ENCODE measurements at regions not wholly inside any gene's neighbourhood (a gene's known extent, or its start where the extent isn't known, plus 50 kb on each side); places are given as distances from the start of the nearest gene placed in this dataset.

GRCh38 chr3:68467465-68467864 is 464.9 kb downstream of the TAFA4 start:
- DNase-seq (ENCODE audit: low read depth in 1 of 2, low spot score in 1 of 2), result no peak

GRCh38 chr3:68458581-68458980 is 473.8 kb downstream of the TAFA4 start:
- DNase-seq (ENCODE audit: low read depth in 1 of 2, low spot score in 1 of 2), result no peak

GRCh38 chr3:68448510-68449383 is 483.6 kb downstream of the TAFA4 start:
- DNase-seq (ENCODE audit: low read depth in 1 of 2, low spot score in 1 of 2), result no peak

- DNase-seq (ENCODE audit: low read depth in 1 of 2, low spot score in 1 of 2), result no peak
Measured at GRCh38 chr3:68447885-68448284, 484.5 kb downstream of the TAFA4 start.

- no peak for DNase-seq (ENCODE audit: low read depth in 1 of 2, low spot score in 1 of 2)
Measured at GRCh38 chr3:68441054-68441453, 491.3 kb downstream of the TAFA4 start.

- DNase-seq (ENCODE audit: low read depth in 1 of 2, low spot score in 1 of 2), result no peak
Measured at GRCh38 chr3:68436619-68437401, 495.5 kb downstream of the TAFA4 start.

- no peak for DNase-seq (ENCODE audit: low read depth in 1 of 2, low spot score in 1 of 2)
Measured at GRCh38 chr3:68428495-68428894, 503.9 kb downstream of the TAFA4 start.

GRCh38 chr3:68424796-68425460 is 507.4 kb downstream of the TAFA4 start:
- DNase-seq (ENCODE audit: low read depth in 1 of 2, low spot score in 1 of 2), result no peak

- no peak for DNase-seq (ENCODE audit: low read depth in 1 of 2, low spot score in 1 of 2)
Measured at GRCh38 chr3:68408626-68409025, 523.7 kb downstream of the TAFA4 start.

GRCh38 chr3:68403741-68404140 is 528.6 kb downstream of the TAFA4 start:
- no peak for DNase-seq (ENCODE audit: low read depth in 1 of 2, low spot score in 1 of 2)

- DNase-seq (ENCODE audit: low read depth in 1 of 2, low spot score in 1 of 2), result no peak
Measured at GRCh38 chr3:68402235-68402918, 530.0 kb downstream of the TAFA4 start.

- no peak for DNase-seq (ENCODE audit: low read depth in 1 of 2, low spot score in 1 of 2)
Measured at GRCh38 chr3:68378631-68379030, 553.7 kb downstream of the TAFA4 start.

- no peak for DNase-seq (ENCODE audit: low read depth in 1 of 2, low spot score in 1 of 2)
Measured at GRCh38 chr3:68373727-68374126, 558.6 kb downstream of the TAFA4 start.

- DNase-seq (ENCODE audit: low read depth in 1 of 2, low spot score in 1 of 2), result no peak
Measured at GRCh38 chr3:68363796-68364195, 568.6 kb downstream of the TAFA4 start.

- no peak for DNase-seq (ENCODE audit: low read depth in 1 of 2, low spot score in 1 of 2)
Measured at GRCh38 chr3:68360492-68360891, 571.9 kb downstream of the TAFA4 start.

GRCh38 chr3:68345781-68346180 is 586.6 kb downstream of the TAFA4 start:
- DNase-seq (ENCODE audit: low read depth in 1 of 2, low spot score in 1 of 2), result no peak

- DNase-seq (ENCODE audit: low read depth in 1 of 2, low spot score in 1 of 2), result no peak
Measured at GRCh38 chr3:68342426-68342825, 589.9 kb downstream of the TAFA4 start.

GRCh38 chr3:68336042-68336441 is 596.3 kb downstream of the TAFA4 start:
- DNase-seq (ENCODE audit: low read depth in 1 of 2, low spot score in 1 of 2), result no peak

- DNase-seq (ENCODE audit: low read depth in 1 of 2, low spot score in 1 of 2), result no peak
Measured at GRCh38 chr3:68334367-68334986, 597.9 kb downstream of the TAFA4 start.

- DNase-seq (ENCODE audit: low read depth in 1 of 2, low spot score in 1 of 2), result no peak
Measured at GRCh38 chr3:68328049-68328448, 604.3 kb downstream of the TAFA4 start.

- no peak for DNase-seq (ENCODE audit: low read depth in 1 of 2, low spot score in 1 of 2)
Measured at GRCh38 chr3:68315964-68316363, 616.4 kb downstream of the TAFA4 start.

Data from stimulated activated CD4-positive, alpha-beta T cell treated with anti-CD3 and anti-CD28 coated beads, Interleukin-15, amount 100 ng/mL, for 1 hour (primary cell).